ENCODE measurements at regions not wholly inside any gene's neighbourhood (a gene's known extent, or its start where the extent isn't known, plus 50 kb on each side); places are given as distances from the start of the nearest gene placed in this dataset.
"Not testable (repeated sequence)": the region's sequence is repeated elsewhere in the genome, so short reads cannot be mapped to it uniquely, and the experiment has no call there.

GRCh38 chr17:26987851-26988250 lies 306.1 kb upstream of the WSB1 start:
- H3K27me3 ChIP-seq; H3K4me1 ChIP-seq; H3K36me3 ChIP-seq; H3K4me3 ChIP-seq; H3K9me3 ChIP-seq; H3K27ac ChIP-seq; DNase-seq (ENCODE audit: extremely low spot score in 2 of 2); intact Hi-C loops (cut with DNase I): not testable (repeated sequence)

DNA sequence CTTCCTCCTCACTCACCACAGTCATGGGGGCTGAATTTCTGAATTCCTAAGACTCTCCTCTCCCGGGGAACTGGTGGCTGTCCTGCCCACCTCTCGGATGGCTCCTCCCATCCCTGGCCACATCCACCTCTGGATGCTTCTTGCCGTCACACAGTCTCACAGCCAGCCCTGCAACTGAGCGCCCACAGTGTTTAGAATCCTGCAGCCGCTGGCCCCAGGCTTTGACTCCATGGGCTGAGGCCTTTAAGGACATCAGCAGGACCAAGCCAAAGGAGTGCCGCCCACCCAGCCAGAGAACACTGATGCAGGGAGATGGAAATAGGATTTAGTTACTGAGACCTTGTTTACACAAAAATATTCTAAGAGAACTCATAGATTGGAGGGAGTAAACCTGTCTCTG lies 299.3 kb upstream of the WSB1 start:
- H3K27ac ChIP-seq; H3K9me3 ChIP-seq; DNase-seq (ENCODE audit: extremely low spot score in 2 of 2); H3K36me3 ChIP-seq; H3K27me3 ChIP-seq; H3K4me1 ChIP-seq; H3K4me3 ChIP-seq; intact Hi-C loops (cut with DNase I): not testable (repeated sequence)

DNA sequence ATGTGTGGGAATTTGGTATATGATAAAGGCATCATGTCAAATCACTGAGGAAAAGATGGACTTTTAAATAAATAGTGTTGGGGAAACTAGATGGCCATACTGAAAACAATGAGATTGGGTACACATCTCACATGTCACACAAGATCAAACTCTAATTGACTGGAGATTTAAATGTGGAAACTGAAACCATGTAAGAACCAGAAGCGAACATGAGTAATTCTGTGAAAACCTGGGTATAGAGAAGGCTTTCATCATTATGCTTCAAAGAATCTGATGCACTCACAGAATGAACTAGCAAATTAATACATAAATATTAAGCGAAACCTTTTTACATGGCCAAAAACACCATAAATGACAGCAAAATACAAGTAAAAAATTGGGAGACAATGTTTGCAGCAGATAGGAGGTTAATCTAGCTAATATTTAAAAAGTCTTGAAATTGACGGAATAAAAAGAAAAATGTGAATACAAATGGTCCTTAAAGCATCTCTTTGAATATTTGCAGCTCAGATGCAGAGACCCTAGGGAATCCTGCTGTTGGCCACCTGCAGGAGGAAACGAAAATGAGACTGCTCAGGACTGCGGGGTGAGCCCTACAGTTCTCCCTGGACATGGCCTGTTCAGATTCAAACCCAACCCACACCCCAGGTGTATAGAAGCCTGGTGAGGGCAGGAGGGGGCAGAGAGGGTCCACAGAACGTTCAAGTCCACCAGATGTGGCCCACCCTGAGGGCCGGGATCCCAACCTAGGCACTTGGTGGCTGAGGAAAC lies 297.6 kb upstream of the WSB1 start:
- H3K27ac ChIP-seq; intact Hi-C loops (cut with DNase I); H3K4me1 ChIP-seq: not testable (repeated sequence)

GRCh38 chr17:27007734-27008531 lies 286.0 kb upstream of the WSB1 start:
- H3K4me3 ChIP-seq; DNase-seq (ENCODE audit: extremely low spot score in 2 of 2); H3K27me3 ChIP-seq; H3K27ac ChIP-seq; H3K4me1 ChIP-seq; H3K9me3 ChIP-seq; H3K36me3 ChIP-seq; intact Hi-C loops (cut with DNase I): not testable (repeated sequence)

More for the DNA sequence above, 297.6 kb upstream of the WSB1 start:
- H3K9me3 ChIP-seq; DNase-seq (ENCODE audit: extremely low spot score in 2 of 2); H3K27me3 ChIP-seq; H3K36me3 ChIP-seq; H3K4me3 ChIP-seq: not testable (repeated sequence)

DNA sequence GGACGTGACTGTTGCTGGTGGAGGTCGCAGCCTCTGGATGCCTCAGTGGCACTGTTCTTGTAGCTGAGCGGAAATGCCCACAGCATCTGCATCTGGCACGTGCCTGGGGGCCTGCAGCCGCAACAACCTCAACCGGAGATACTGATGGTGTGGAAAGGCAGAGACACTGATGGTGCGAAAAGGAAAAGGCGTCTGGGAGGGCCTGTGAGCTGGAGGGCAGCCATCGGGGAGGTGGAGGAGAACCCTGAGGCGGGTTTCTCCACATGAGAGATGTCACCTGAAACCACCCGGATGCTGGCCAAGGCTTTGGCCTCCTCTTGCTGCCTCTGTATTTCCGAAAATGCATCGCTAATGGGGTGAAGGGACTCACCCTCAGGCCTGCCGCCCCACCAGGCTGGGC lies 284.8 kb upstream of the WSB1 start:
- Histone ChIP-seq H3K27me3 (no peaks in the 10 kb centered on the region), H3K4me1 (no peaks in the 10 kb centered on the region), H3K27ac (no peak overlapping the region), H3K36me3 (no peaks in the 10 kb centered on the region), H3K4me3 (no peak overlapping the region), H3K9me3 (no peaks in the 10 kb centered on the region)
- intact Hi-C loops (cut with DNase I), result no loop called here
- DNase-seq (ENCODE audit: extremely low spot score in 2 of 2), result no peak
- TF ChIP-seq POLR2A (IDR thresholded peaks at IDR 0.05) (no peak), POLR2AphosphoS5 (IDR thresholded peaks at IDR 0.05; ENCODE audit: insufficient read depth in 1 of 2, low read depth in 1 of 2) (no peak), CTCF (IDR thresholded peaks at IDR 0.05) (no peak)

- DNase-seq (ENCODE audit: extremely low spot score in 2 of 2), result not testable (repeated sequence)
These were observed 283.8 kb upstream of the WSB1 start for GRCh38 chr17:27010138-27010537.

GRCh38 chr17:27030552-27030951 lies 263.4 kb upstream of the WSB1 start:
- H3K27me3 ChIP-seq; H3K4me1 ChIP-seq; H3K4me3 ChIP-seq; intact Hi-C loops (cut with DNase I); H3K36me3 ChIP-seq; DNase-seq (ENCODE audit: extremely low spot score in 2 of 2); H3K9me3 ChIP-seq; H3K27ac ChIP-seq: not testable (repeated sequence)

More at GRCh38 chr17:27010138-27010537, 283.8 kb upstream of the WSB1 start:
- H3K4me3 ChIP-seq; H3K4me1 ChIP-seq; intact Hi-C loops (cut with DNase I); H3K27ac ChIP-seq; H3K36me3 ChIP-seq; H3K27me3 ChIP-seq; H3K9me3 ChIP-seq: not testable (repeated sequence)

GRCh38 chr17:27038676-27039075 lies 255.2 kb upstream of the WSB1 start:
- intact Hi-C loops (cut with DNase I), result no loop called here
- TF ChIP-seq CTCF (IDR thresholded peaks at IDR 0.05), result no peak
- no peak for TF ChIP-seq POLR2AphosphoS5 (IDR thresholded peaks at IDR 0.05; ENCODE audit: insufficient read depth in 1 of 2, low read depth in 1 of 2)
- H3K4me1 ChIP-seq, result no peaks in the 10 kb centered on the region

GRCh38 chr17:27045039-27045438 lies 248.9 kb upstream of the WSB1 start:
- H3K27me3 ChIP-seq; H3K9me3 ChIP-seq; H3K36me3 ChIP-seq; intact Hi-C loops (cut with DNase I); H3K4me1 ChIP-seq; H3K4me3 ChIP-seq; H3K27ac ChIP-seq; DNase-seq (ENCODE audit: extremely low spot score in 2 of 2): not testable (repeated sequence)

More at GRCh38 chr17:27038676-27039075, 255.2 kb upstream of the WSB1 start:
- Histone ChIP-seq H3K27ac (no peak overlapping the region), H3K27me3 (no peaks in the 10 kb centered on the region), H3K9me3 (no peaks in the 10 kb centered on the region), H3K36me3 (no peaks in the 10 kb centered on the region), H3K4me3 (no peak overlapping the region)
- no peak for DNase-seq (ENCODE audit: extremely low spot score in 2 of 2)

Measured in vagina (tissue), 2 donors.